Transverse colon (tissue), 3 donors: ENCODE measurements at regions not wholly inside any gene's neighbourhood (a gene's known extent, or its start where the extent isn't known, plus 50 kb on each side); places are given as distances from the start of the nearest gene placed in this dataset.

Source experiments
- EP300 ChIP-seq: sonication (generic); formaldehyde crosslinking; IDR thresholded peaks from one replicate; pipeline ENCODE4 v1.6.1; 2017; ENCODE audit warnings: antibody characterized with exemption, low read depth
- POLR2A ChIP-seq: fragments of 450-650 bp; IDR thresholded peaks from one replicate; pipeline ENCODE4 v1.6.1; 2016; ENCODE audit warnings: antibody characterized with exemption, mild to moderate bottlenecking, moderate library complexity
- TF ChIP-seq, protein P1 (sequence below), 5 experiments: fragments of 200-600 bp in 3 of 5; fragments of 450-650 bp in 2 of 5; sonication (generic) in 3 of 5; IDR thresholded peaks; 1 replicate in 2 of 5; 2 replicates in 3 of 5; pipeline ENCODE4 v1.5.1; 2016 to 2017; ENCODE audit warnings: antibody characterized with exemption in 5 of 5, inconsistent platforms in 3 of 5, mild to moderate bottlenecking in 2 of 5, moderate library complexity in 1 of 5

DNA sequence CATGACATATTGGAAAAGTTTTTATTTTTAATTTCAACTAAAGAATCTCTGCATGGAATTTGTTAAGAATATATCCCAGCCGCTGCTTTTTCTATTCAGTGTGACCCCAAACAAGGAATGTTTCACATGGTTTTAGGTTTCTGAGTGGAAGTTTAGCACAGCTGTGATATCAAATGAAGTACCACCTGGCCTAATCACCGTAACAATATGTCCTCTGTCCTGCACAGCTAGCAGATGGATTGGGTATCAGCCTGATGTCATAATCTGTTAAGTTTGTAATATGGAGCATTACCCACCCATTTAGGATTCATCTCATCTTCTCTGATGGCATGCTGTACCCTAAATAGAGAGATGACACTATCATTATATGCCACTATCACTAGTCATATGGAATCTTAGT lies 963.7 kb upstream of the ADGRL2 start:
- TF ChIP-seq POLR2A (no peak), EP300 (no peak)
- TF ChIP-seq, protein P1, sequence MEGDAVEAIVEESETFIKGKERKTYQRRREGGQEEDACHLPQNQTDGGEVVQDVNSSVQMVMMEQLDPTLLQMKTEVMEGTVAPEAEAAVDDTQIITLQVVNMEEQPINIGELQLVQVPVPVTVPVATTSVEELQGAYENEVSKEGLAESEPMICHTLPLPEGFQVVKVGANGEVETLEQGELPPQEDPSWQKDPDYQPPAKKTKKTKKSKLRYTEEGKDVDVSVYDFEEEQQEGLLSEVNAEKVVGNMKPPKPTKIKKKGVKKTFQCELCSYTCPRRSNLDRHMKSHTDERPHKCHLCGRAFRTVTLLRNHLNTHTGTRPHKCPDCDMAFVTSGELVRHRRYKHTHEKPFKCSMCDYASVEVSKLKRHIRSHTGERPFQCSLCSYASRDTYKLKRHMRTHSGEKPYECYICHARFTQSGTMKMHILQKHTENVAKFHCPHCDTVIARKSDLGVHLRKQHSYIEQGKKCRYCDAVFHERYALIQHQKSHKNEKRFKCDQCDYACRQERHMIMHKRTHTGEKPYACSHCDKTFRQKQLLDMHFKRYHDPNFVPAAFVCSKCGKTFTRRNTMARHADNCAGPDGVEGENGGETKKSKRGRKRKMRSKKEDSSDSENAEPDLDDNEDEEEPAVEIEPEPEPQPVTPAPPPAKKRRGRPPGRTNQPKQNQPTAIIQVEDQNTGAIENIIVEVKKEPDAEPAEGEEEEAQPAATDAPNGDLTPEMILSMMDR (IDR thresholded peaks at IDR 0.05): no peak
